Naive B cell (primary cell): ENCODE measurements at regions not wholly inside any gene's neighbourhood (a gene's known extent, or its start where the extent isn't known, plus 50 kb on each side); places are given as distances from the start of the nearest gene placed in this dataset.
"Not testable (repeated sequence)": the region's sequence is repeated elsewhere in the genome, so short reads cannot be mapped to it uniquely, and the experiment has no call there.

Source experiments
- ATAC-seq, 2 donors: fragments of 150-1000 bp; cut with Tn5 transposase; 2 replicates each; pipeline ENCODE4 v1.10.0; 2021; ENCODE audit warnings: low read depth in 2 of 2, mild to moderate bottlenecking in 2 of 2, moderate library complexity in 2 of 2
- DNase-seq: peaks from one replicate; pipeline ENCODE4 v3.0.0; 2022
- H3K27ac Mint-ChIP-seq, 6 donors: one replicate each; pipeline ENCODE4 v1.8.0; 2020 to 2022; ENCODE audit warnings: mild to moderate bottlenecking in 6 of 6, mixed read lengths in 6 of 6, moderate library complexity in 5 of 6, inconsistent platforms in 2 of 6
- H3K27me3 Mint-ChIP-seq, 3 donors: one replicate each; pipeline ENCODE4 v1.8.0; 2021 to 2022; ENCODE audit warnings: mixed read lengths in 3 of 3, mild to moderate bottlenecking in 1 of 3
- H3K36me3 Mint-ChIP-seq, 2 donors: one replicate each; pipeline ENCODE4 v1.8.0; 2020 to 2022; ENCODE audit warnings: mixed read lengths in 2 of 2, inconsistent platforms in 1 of 2, mild to moderate bottlenecking in 1 of 2
- H3K4me1 Mint-ChIP-seq, 3 donors: one replicate each; pipeline ENCODE4 v1.8.0; 2020 to 2022; ENCODE audit warnings: mixed read lengths in 3 of 3, inconsistent platforms in 1 of 3, mild to moderate bottlenecking in 1 of 3, moderate library complexity in 1 of 3
- H3K4me3 Mint-ChIP-seq, 8 donors: one replicate each; pipeline ENCODE4 v1.8.0; 2020 to 2022; ENCODE audit warnings: mild to moderate bottlenecking in 8 of 8, mixed read lengths in 8 of 8, moderate library complexity in 8 of 8, inconsistent platforms in 2 of 8
- H3K9me3 Mint-ChIP-seq, 7 donors: one replicate each; pipeline ENCODE4 v1.8.0; 2020 to 2022; ENCODE audit warnings: mixed read lengths in 7 of 7, mild to moderate bottlenecking in 5 of 7, inconsistent platforms in 2 of 7, moderate library complexity in 1 of 7

DNA sequence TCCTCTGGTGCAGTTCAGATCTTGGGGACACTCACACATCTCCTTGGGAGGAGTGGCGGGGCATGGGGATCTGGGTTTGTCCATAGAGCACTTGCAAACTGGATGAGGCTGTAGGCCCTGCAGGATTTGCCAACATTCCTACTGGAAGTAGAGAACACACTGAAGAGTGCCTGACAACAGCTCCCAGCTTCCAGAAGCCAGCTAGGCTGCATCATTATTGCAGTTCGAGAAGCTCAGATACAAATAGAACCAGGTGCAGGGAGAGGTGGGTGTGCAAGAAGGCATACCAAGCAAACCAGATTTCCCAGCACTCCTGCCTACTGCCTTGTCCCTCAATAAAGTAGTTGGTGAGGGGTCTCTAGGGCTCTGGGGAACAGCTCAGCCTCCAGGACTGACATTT, 52.5 kb downstream of the RHOB start:
- Mint-ChIP-seq H3K4me1 (no peaks in the 10 kb centered on the region), H3K9me3 (no peaks in the 10 kb centered on the region), H3K4me3 (peak overlapping the region in 1 of 8 donors; percentile 26), H3K36me3 (no peaks in the 10 kb centered on the region), H3K27me3 (peaks cover 0 to 31% (median 25%) of the 10 kb centered on the region in 3 donors), H3K27ac (no peak overlapping the region)
- DNase-seq (no peak), ATAC-seq (no peak)

- H3K27me3 Mint-ChIP-seq = peaks cover 4 to 29% (median 22%) of the 10 kb centered on the region in 3 donors
- no peak for ATAC-seq
These were observed 55.1 kb downstream of the RHOB start for GRCh38 chr2:20501974-20502373.

DNA sequence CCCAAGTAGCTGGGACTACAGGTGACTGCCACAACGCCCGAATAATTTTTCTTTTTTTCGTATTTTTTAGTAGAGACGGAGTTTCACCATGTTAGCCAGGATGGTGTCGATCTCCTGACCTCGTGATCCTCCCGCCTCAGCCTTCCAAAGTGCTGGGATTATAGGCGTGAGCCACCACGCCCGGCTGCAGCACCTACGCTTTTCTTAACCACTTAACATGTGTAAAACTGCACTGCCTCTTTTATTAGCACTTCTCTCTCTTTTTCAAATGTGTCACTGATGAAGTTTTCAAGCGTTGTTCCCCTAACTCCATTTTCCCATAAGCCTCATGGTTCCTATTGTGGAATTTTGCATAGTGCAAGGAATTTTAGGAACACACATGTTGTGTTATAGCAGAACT, 55.6 kb downstream of the RHOB start:
- H3K9me3 Mint-ChIP-seq, DNase-seq, H3K4me3 Mint-ChIP-seq, H3K27ac Mint-ChIP-seq, ATAC-seq, H3K4me1 Mint-ChIP-seq, H3K36me3 Mint-ChIP-seq: not testable (repeated sequence)
- H3K27me3 Mint-ChIP-seq = peaks cover 4 to 24% (median 17%) of the 10 kb centered on the region in 3 donors

More at GRCh38 chr2:20501974-20502373, 55.1 kb downstream of the RHOB start:
- Mint-ChIP-seq H3K9me3 (no peaks in the 10 kb centered on the region), H3K4me1 (no peaks in the 10 kb centered on the region), H3K36me3 (no peaks in the 10 kb centered on the region), H3K4me3 (no peak overlapping the region), H3K27ac (no peak overlapping the region)
- no peak for DNase-seq

- Mint-ChIP-seq H3K27me3 (peaks cover 4 to 22% (median 17%) of the 10 kb centered on the region in 3 donors), H3K27ac (no peak overlapping the region), H3K9me3 (no peaks in the 10 kb centered on the region), H3K36me3 (no peaks in the 10 kb centered on the region), H3K4me1 (no peaks in the 10 kb centered on the region), H3K4me3 (no peak overlapping the region)
- ATAC-seq (no peak), DNase-seq (no peak)
These were observed 57.3 kb downstream of the RHOB start for GRCh38 chr2:20504174-20504573.

DNA sequence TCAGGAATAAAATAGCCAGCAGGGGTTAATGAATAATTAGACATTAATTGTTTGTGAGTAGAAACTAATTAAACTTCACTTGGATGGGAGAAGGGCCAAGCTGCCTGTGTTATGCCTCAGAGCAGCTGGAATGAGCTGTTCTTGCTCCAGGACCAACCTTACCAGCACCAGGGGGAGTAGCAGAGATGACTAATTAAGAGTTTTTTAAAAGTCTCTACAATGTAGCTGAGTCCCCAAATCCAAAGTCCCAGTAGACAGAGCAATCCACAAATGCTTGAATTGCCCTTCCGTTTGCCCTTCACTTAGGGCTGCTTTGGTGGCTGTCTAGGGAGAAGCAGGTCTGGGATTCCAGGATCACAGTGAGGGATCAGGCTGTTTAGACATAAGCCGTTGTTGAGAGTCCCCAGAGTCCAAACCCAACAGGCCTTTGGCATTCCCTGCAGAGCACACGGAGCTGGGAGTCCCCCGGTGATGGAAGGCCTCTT, 59.4 kb downstream of the RHOB start:
- H3K4me1 Mint-ChIP-seq = no peaks in the 10 kb centered on the region
- no peak overlapping the region for H3K4me3 Mint-ChIP-seq
- ATAC-seq (no peak), DNase-seq (no peak)
- H3K9me3 Mint-ChIP-seq = no peaks in the 10 kb centered on the region
- peak overlapping the region in 2 of 6 donors; percentile 75 to 86 for H3K27ac Mint-ChIP-seq
- peaks cover 4 to 15% (median 7%) of the 10 kb centered on the region in 3 donors for H3K27me3 Mint-ChIP-seq
- H3K36me3 Mint-ChIP-seq = no peaks in the 10 kb centered on the region

- DNase-seq = no peak
- Mint-ChIP-seq H3K27ac (peak overlapping the region in 1 of 6 donors; percentile 87), H3K4me3 (no peak overlapping the region), H3K9me3 (no peaks in the 10 kb centered on the region), H3K27me3 (peaks cover 4 to 16% (median 7%) of the 10 kb centered on the region in 3 donors), H3K36me3 (no peaks in the 10 kb centered on the region), H3K4me1 (no peaks in the 10 kb centered on the region)
- ATAC-seq = peak; percentile 33 to 71
These were observed 60.4 kb downstream of the RHOB start for GRCh38 chr2:20507166-20507692.

DNA sequence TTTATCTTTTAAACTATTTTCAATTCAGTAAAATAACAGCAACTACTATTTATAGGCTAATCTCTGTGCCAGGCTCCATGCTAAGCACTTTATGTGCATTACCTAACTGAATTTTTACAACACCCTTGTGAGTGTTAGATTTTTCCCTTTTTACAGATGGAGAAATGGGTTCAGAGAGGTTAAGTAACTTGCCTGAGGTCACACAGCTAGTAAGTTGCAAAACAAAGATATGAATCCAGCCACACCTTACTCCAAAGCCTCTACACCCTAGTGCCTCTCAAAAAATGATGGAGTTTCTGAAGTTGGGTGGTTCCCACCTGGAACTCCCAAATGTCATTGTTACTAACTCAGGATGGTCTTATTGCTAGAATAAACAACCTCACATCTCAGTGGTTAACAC, 60.8 kb downstream of the RHOB start:
- Mint-ChIP-seq H3K27me3 (peaks cover 4 to 12% (median 7%) of the 10 kb centered on the region in 3 donors), H3K4me3 (no peak overlapping the region), H3K36me3 (no peaks in the 10 kb centered on the region), H3K4me1 (no peaks in the 10 kb centered on the region), H3K27ac (no peak overlapping the region), H3K9me3 (no peaks in the 10 kb centered on the region)
- ATAC-seq = no peak
- no peak for DNase-seq

DNA sequence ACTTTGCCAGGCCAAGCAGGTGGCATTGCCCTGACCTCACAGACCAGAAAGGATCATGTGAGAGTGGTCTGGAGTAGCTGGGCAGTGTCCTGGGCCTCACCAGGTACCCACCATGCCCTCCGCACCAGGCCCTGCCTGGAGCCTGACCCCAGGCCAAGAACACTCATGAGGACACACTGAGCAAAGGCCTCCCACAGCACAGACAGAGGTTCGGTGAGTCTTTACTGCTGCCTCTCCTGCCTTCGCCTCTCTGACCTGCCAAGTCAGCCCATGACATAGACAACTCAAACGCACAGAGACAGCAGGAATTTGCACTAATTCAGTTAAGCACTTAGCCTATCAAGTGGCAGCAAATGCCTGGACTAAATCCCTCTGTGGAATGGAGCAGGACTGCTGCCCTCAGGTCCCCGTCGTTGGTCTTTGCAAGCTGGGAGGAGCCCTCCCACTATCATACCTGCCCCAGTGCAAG, 62.5 kb downstream of the RHOB start:
- no peaks in the 10 kb centered on the region for H3K9me3 Mint-ChIP-seq
- H3K4me1 Mint-ChIP-seq = no peaks in the 10 kb centered on the region
- H3K27ac Mint-ChIP-seq = peak overlapping the region in 1 of 6 donors; percentile 61
- H3K27me3 Mint-ChIP-seq = peaks cover 8 to 19% (median 9%) of the 10 kb centered on the region in 3 donors
- no peak for DNase-seq
- no peak for ATAC-seq
- no peak overlapping the region for H3K4me3 Mint-ChIP-seq
- H3K36me3 Mint-ChIP-seq = no peaks in the 10 kb centered on the region

- ATAC-seq (no peak), DNase-seq (no peak)
- Mint-ChIP-seq H3K27ac (no peak overlapping the region), H3K9me3 (peaks cover 0 to 5% (median 0%) of the 10 kb centered on the region in 7 donors), H3K4me3 (no peak overlapping the region), H3K36me3 (peaks cover 0 to 3% of the 10 kb centered on the region in 2 donors), H3K27me3 (peaks cover 8 to 22% (median 9%) of the 10 kb centered on the region in 3 donors), H3K4me1 (no peaks in the 10 kb centered on the region)
These were observed 63.1 kb downstream of the RHOB start for GRCh38 chr2:20509770-20510490.

- Mint-ChIP-seq H3K4me3 (no peak overlapping the region), H3K9me3 (peaks cover 0 to 9% (median 0%) of the 10 kb centered on the region in 7 donors), H3K27me3 (peaks cover 4 to 29% (median 9%) of the 10 kb centered on the region in 3 donors), H3K27ac (no peak overlapping the region), H3K4me1 (no peaks in the 10 kb centered on the region), H3K36me3 (peaks cover 0 to 11% of the 10 kb centered on the region in 2 donors)
- DNase-seq (no peak), ATAC-seq (no peak)
These were observed 64.3 kb downstream of the RHOB start for GRCh38 chr2:20511130-20511529.

DNA sequence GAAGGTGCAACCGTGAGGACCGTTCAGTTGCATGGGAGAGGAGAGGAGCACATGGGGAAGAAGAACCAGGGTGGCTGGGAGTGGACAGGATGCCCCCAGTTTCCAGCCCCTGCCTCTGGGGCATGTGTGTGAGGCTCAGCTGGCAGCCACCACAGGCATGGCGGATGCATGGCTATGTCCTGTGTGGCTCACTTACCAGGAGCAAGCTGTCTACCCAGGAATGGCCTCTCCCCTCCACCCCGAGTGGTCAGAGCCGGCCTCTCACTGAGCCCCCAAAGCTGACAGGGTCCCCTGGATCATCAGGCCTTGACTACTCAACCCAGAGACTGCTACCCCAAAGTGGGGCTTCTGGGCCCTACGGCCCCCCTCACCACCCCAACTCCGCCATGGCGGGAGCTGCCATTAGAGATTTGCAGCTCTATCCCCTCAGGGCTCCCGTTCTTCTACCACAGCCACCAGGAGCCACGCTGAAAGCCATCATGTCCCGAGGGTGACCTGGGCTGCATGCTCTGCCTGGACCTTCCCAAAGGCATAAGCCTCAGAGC, 65.3 kb downstream of the RHOB start:
- H3K4me3 Mint-ChIP-seq = no peak overlapping the region
- no peak overlapping the region for H3K27ac Mint-ChIP-seq
- ATAC-seq (no peak), DNase-seq (no peak)
- H3K36me3 Mint-ChIP-seq = peaks cover 0 to 11% of the 10 kb centered on the region in 2 donors
- peaks cover 0 to 9% (median 0%) of the 10 kb centered on the region in 7 donors for H3K9me3 Mint-ChIP-seq
- peaks cover 4 to 29% (median 9%) of the 10 kb centered on the region in 3 donors for H3K27me3 Mint-ChIP-seq
- no peaks in the 10 kb centered on the region for H3K4me1 Mint-ChIP-seq

DNA sequence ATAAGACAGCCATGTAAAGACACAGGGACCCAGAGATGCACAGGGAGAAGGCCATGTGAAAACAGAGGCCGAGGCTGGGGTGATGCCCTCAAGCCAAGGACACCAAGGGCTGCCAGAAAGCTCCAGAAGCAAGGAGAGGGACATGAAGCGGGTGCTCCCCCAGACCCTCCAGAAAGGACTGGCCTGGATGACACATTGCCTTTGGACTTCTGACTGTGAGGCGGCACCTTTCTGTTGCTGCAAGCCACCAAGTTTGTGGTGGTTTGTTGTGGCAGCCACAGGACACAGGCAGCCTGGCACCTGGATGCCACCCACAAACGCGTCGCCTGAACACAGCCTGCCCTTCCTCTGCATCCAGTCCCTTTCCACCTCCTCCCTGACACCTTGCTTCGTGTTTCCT, 67.1 kb downstream of the RHOB start:
- Mint-ChIP-seq H3K27me3 (peaks cover 4 to 29% (median 9%) of the 10 kb centered on the region in 3 donors), H3K36me3 (peaks cover 0 to 11% of the 10 kb centered on the region in 2 donors), H3K4me3 (no peak overlapping the region), H3K27ac (no peak overlapping the region), H3K4me1 (no peaks in the 10 kb centered on the region), H3K9me3 (peaks cover 0 to 9% (median 0%) of the 10 kb centered on the region in 7 donors)
- DNase-seq (no peak), ATAC-seq (no peak)

DNA sequence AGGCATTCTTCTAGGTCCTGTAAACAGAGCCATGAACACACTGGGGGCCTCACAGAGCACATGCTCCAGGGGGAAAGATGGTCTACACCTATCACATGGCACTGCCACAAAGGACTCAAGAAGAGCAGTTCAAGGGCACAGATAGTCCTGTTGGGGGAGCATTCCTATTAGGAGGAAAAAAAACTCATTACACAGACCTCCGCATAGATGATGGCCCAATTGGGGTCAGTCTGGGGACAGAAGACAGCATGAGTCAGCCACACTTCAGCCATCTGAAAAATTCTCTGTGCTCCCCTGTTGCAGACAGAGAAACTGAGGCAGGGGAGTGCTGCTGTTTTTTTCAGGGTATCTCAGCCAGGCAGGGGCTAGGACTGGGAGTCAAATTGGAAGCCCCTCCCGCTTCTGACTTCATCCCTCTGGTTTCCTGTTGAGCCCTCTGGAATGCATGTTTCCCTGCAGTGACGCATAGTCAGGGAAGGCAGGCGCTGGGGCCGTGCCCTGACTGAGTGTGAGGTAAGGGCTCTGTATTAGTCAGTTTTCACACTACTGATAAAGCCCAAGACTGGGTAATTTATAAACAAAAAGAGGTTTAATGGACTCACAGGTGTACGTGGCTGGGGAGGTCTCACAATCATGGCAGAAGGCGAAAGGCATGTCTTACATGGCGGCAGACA, 67.9 kb downstream of the RHOB start:
- H3K4me1 Mint-ChIP-seq = no peaks in the 10 kb centered on the region
- H3K4me3 Mint-ChIP-seq = peak overlapping the region in 1 of 8 donors; percentile 31
- H3K27me3 Mint-ChIP-seq = peaks cover 4 to 29% (median 9%) of the 10 kb centered on the region in 3 donors
- peak overlapping the region in 2 of 6 donors; percentile 5 to 22 for H3K27ac Mint-ChIP-seq
- peaks cover 0 to 9% (median 0%) of the 10 kb centered on the region in 7 donors for H3K9me3 Mint-ChIP-seq
- peaks cover 0 to 11% of the 10 kb centered on the region in 2 donors for H3K36me3 Mint-ChIP-seq
- DNase-seq = no peak
- no peak for ATAC-seq
